Aorta (tissue), 5 donors: ENCODE measurements at regions not wholly inside any gene's neighbourhood (a gene's known extent, or its start where the extent isn't known, plus 50 kb on each side); places are given as distances from the start of the nearest gene placed in this dataset.
"Not testable (repeated sequence)": the region's sequence is repeated elsewhere in the genome, so short reads cannot be mapped to it uniquely, and the experiment has no call there.

Experiments used
- ATAC-seq: fragments of 200-7000 bp; cut with Tn5 transposase; one replicate; pipeline ENCODE4 v1.9.1; 2022; ENCODE audit warnings: moderate library complexity; ENCODE audit not compliant: low FRiP score
- DNase-seq, 2 donors: peaks; one replicate each; pipeline ENCODE4 v3.0.0-alpha.2; 2020
- H3K27ac ChIP-seq, 2 donors: one replicate each; pipeline ENCODE4 v1.5.1; 2013; ENCODE audit warnings: low read length in 2 of 2, mild to moderate bottlenecking in 2 of 2, moderate library complexity in 2 of 2, control low read depth in 1 of 2, inconsistent platforms in 1 of 2, low read depth in 1 of 2
- H3K27me3 ChIP-seq, 2 donors: one replicate each; pipeline ENCODE4 v1.6.1; 2013; ENCODE audit warnings: control low read depth in 1 of 2, low read length in 1 of 2, mild to moderate bottlenecking in 1 of 2, moderate library complexity in 1 of 2; ENCODE audit not compliant: insufficient read depth in 2 of 2, control insufficient read depth in 1 of 2
- H3K36me3 ChIP-seq, 2 donors: one replicate each; pipeline ENCODE4 v1.6.1; 2013; ENCODE audit warnings: control low read depth in 1 of 2, low read length in 1 of 2, mild to moderate bottlenecking in 1 of 2; ENCODE audit not compliant: insufficient read depth in 2 of 2, control insufficient read depth in 1 of 2
- H3K4me1 ChIP-seq, 2 donors: one replicate each; pipeline ENCODE4 v1.6.1; 2013; ENCODE audit warnings: low read length in 2 of 2, control low read depth in 1 of 2, mild to moderate bottlenecking in 1 of 2, moderate library complexity in 1 of 2; ENCODE audit not compliant: insufficient read depth in 2 of 2, control insufficient read depth in 1 of 2
- H3K4me3 ChIP-seq, 2 donors: one replicate each; pipeline ENCODE4 v1.5.1; 2013; ENCODE audit warnings: low read length in 2 of 2, control low read depth in 1 of 2, mild to moderate bottlenecking in 1 of 2
- H3K9me3 ChIP-seq: one replicate; pipeline ENCODE4 v1.6.1; 2013; ENCODE audit warnings: mild to moderate bottlenecking, low read length; ENCODE audit not compliant: control insufficient read depth
- WGBS, 2 donors: extraction: QIAGEN DNeasy Blood & Tissue Kit; methylation state at CpG; one replicate each; pipeline ENCODE4 v1.1.7; 2013; 5-methylcytosine and 5-hydroxymethylcytosine counted together
- intact Hi-C, 2 donors: fragments of 100-400 bp; cut with DNase I; formaldehyde crosslinking; loops; one replicate each; pipeline versions ENCODE4 v1.14.2 to v1.15.0; 2022
- donor health status: healthy with polysubstance abuse.
- donor health status: Bipolar disorder and iron deficiency.
- donor health status: DM: no; HTN: no; CAD: no.
- donor health status: DM: no; HTN: no; CAD: no.
- donor health status: DM: yes; HTN: yes; CAD: no.

DNA sequence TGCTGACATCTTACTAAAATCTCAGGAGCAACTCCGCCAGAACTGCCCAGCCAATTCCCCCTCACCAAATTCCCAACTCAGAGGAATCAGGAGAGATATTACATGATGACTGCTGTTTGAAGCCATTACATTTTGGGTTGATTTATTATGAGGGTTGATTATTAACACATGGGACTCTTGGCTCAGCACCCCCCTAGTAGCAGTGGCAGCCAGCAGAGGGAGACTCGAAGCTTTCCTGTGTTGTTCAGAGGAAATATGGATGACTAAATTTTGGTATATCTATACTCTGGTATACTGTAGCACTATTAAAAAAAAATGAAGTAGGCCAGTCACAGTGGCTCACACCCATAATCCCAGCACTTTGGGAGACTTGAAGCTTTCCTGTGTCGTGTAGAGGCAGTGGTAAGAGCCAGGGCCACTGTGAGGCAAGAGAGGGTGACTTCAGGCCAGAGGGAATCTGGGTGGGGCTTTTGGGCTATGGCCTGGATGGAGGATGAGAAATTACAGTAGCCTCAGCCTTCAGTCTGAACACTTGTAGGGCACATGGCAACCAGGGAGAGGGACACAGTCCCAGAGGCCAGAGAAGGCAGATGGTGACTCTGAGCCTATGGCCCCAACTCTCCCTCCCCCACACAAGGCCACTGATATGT is 111.4 kb downstream of the LHX2 start:
- H3K4me1 ChIP-seq, result no peaks in the 10 kb centered on the region
- DNase-seq (no peak), ATAC-seq (no peak)
- intact Hi-C loops, result loop anchor here in 1 of 2 donors (10.0 kb wide), 1 partner anchor 132 kb away; the partner anchor contains the start of gene NEK6
- H3K36me3 ChIP-seq, result no peaks in the 10 kb centered on the region
- no peak overlapping the region for H3K27ac ChIP-seq
- H3K4me3 ChIP-seq, result no peak overlapping the region
- WGBS, 2 donors, result 58 to 71% methylated on average over 3 of the region's 3 CpGs
- H3K27me3 ChIP-seq, result no peaks in the 10 kb centered on the region
- peaks cover 9% of the 10 kb centered on the region for H3K9me3 ChIP-seq

DNA sequence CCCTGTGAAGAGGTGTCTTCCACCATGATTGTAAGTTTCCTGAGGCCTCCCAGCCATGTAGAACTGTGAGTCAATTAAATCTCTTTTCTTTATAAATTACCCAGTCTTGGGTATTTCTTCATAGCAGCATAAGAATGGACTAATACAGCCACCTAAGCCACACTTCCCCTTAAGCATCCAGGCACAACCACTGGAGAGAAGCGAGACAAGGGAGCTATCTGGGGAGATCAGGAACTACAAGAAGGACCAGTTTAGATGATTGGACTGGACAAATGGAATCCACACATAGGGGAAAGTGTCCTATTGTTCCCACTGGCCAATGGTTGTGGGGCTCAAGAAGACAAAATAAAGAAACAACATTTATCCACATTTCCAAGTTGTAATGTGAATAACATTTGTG is 112.1 kb downstream of the LHX2 start:
- H3K4me3 ChIP-seq, H3K4me1 ChIP-seq, H3K27ac ChIP-seq, DNase-seq, ATAC-seq, H3K9me3 ChIP-seq, H3K27me3 ChIP-seq, H3K36me3 ChIP-seq: not testable (repeated sequence)
- intact Hi-C loops, result loop anchor here in 1 of 2 donors (10.0 kb wide), 1 partner anchor 131 kb away; the partner anchor contains the start of gene NEK6
- WGBS, 2 donors, result 79 to 90% methylated on average over 1 of the region's 1 CpG

DNA sequence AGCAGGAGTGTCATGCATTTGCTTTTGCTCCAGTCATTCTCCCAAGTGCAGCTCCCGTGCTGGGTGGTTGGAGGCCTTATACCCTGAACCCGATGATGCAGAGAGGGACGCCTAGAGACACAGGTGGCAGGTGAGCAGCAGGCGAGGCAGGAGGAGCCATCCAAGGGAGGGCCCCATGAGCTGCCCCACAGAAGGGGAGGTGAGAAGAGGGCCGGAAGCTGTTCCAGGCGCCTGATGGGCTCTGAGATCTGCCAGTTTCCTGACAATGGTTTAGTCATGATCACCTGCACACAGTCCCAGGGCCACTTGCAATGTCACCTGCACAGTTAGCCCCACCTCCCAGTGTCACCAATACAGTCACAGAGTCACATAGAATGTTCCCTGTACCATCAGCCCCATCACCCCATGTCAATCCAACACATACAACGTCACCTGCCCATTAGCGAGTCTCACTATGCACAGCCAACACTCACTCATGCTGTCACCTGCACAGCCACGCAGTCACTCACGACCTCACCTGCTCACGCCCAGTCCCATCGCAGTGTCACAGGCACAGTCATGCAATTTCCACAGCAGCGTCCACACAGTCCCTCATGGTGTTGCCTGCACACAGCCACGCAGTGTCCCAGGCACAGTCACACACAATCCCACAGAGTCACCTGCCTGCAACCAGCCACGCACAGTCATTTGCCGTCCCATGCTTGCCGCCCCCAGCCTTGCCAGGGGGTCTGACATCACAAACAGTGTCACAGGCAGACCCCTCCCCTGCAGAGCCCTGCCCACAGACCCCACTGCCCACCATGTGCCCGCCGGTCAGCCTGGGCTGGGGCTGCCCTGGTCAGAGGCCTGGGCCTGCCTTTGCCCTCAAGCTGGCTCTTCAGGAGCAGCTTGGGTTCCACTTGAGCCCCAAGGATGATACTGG is 113.4 kb downstream of the LHX2 start:
- no peaks in the 10 kb centered on the region for H3K4me1 ChIP-seq
- no peak overlapping the region for H3K27ac ChIP-seq
- no peaks in the 10 kb centered on the region for H3K36me3 ChIP-seq
- intact Hi-C loops, result loop anchor here in 1 of 2 donors (5.0 to 10.0 kb wide), 2 partner anchors 130 to 192 kb away; partner anchors contain the start of gene NEK6
- DNase-seq (no peak), ATAC-seq (no peak)
- no peaks in the 10 kb centered on the region for H3K27me3 ChIP-seq
- H3K4me3 ChIP-seq, result no peak overlapping the region
- peaks cover 9% of the 10 kb centered on the region for H3K9me3 ChIP-seq
- 76 to 79% methylated on average over 19 of the region's 19 CpGs for WGBS, 2 donors

DNA sequence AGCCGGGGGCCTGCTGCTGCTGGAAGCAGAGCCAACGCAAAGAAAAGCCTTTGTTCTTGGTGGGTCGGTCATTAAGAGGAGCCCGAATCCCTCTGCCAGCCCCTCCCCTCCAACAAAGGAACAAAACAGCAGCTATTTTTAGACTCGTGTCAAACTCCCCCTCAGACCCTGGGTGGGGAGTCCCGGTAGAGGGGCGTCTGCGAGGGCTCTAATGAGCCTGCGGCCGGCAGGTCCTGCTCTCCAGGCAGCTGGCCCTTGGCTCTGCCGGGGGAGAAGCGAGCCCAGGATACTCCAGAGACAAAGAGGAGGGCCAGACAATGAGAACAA is 114.0 kb downstream of the LHX2 start:
- Histone ChIP-seq H3K27ac (no peak overlapping the region), H3K4me3 (no peak overlapping the region), H3K4me1 (peaks cover 0 to 2% of the 10 kb centered on the region in 2 donors), H3K36me3 (no peaks in the 10 kb centered on the region), H3K9me3 (peaks cover 9% of the 10 kb centered on the region), H3K27me3 (no peaks in the 10 kb centered on the region)
- intact Hi-C loops, result loop anchor here in 1 of 2 donors (5.0 to 10.0 kb wide), 2 partner anchors 129 to 192 kb away; partner anchors contain the start of gene NEK6
- ATAC-seq, result no peak
- 20 to 31% methylated on average over 12 of the region's 12 CpGs for WGBS, 2 donors
- no peak for DNase-seq

DNA sequence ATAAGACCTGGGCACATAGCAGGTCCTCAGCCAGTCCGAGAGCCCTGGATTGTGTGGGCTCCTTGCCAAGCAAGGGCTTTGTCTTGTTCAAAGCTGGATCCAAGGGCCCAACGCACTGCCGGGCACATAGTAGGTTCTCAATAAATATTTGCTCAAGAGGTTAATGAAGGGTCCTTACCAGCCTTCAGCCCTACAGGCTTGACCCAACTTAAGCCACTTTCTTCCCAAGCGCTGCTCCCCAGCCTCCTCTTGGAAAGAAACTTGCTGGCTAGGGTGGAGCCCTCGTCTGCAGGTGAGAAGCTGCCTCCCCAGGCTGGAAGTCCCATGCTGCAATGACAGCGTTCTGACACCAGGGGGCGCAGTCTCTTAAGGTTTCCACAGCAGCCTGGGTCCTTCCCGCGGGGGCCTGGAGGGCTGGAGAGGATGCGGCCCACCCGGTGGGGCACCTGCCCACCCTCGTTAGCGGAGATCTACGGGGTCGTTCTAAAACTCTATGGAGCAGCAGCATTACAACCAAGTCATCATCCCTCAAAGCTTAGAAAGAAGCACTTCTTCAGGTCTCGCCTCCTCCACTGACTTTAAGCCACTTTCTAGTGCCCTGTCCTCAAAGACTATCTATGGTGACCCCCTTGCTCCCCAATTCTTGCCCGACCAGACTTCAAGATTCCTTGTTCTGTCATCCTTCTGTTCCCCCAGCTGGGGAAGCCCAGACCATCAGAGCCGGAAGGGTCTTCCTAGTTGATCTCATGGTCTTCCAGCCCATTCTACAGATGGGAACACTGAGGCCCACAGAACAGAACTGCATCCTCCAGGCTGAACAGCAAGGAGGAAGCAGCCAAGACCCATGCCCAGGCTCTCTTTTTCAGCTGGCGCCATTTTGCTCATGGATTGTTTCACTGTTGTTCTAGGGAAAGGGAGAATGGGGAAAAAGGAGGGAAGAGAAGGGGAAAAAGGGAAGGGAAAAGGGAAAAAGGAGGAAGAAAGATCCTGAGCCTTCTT is 115.4 kb downstream of the LHX2 start:
- intact Hi-C loops, result loop anchor here (2.0 to 10.0 kb wide), 3 partner anchors 128 to 194 kb away; partner anchors contain the start of gene NEK6 (in 1 of the 2)

DNA sequence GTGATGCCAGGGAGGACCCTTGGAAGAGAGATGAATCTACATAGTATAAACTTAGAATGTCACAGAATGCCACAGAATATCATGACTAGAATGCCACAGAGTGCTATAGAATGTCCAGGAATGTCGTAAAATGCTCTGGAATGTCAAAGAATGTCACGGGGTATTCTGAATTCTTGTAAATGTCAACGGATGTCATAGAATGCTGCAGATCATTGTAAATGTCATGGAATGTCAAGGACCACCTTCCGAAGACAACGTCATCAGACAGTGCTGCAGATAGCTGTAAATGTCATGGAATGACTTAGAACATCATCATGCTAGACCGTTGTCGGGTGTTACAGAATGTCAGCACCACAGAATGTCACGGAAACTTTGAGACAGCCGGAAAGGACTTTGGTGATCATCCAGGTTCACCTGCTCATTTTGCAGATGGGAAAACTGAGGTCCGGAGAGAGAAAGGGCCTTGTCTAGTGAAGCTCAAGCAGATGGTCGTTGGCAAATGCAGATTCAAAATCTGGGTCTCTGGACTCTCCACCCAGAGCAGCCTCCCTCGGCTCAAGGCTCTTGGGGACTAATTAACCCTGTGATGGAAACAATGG is 117.1 kb downstream of the LHX2 start:
- no peaks in the 10 kb centered on the region for H3K27me3 ChIP-seq
- peaks cover 0 to 4% of the 10 kb centered on the region in 2 donors for H3K4me1 ChIP-seq
- intact Hi-C loops, result loop anchor here in 1 of 2 donors (5.0 to 10.0 kb wide), 2 partner anchors 126 to 189 kb away; partner anchors contain the start of gene NEK6
- no peak overlapping the region for H3K27ac ChIP-seq
- DNase-seq, result no peak
- WGBS, 2 donors, result 72 to 77% methylated on average over 12 of the region's 12 CpGs
- no peak for ATAC-seq
- H3K4me3 ChIP-seq, result no peak overlapping the region
- H3K36me3 ChIP-seq, result no peaks in the 10 kb centered on the region
- H3K9me3 ChIP-seq, result no peaks in the 10 kb centered on the region

More for the DNA sequence above, 115.4 kb downstream of the LHX2 start:
- H3K9me3 ChIP-seq, result peaks cover 5% of the 10 kb centered on the region
- H3K27me3 ChIP-seq, result no peaks in the 10 kb centered on the region
- H3K36me3 ChIP-seq, result no peaks in the 10 kb centered on the region
- ATAC-seq (peak; percentile 70), DNase-seq (peak; percentile 77 to 91)
- WGBS, 2 donors, result 31 to 32% methylated on average over 19 of the region's 19 CpGs
- peaks cover 0 to 4% of the 10 kb centered on the region in 2 donors for H3K4me1 ChIP-seq
- no peak overlapping the region for H3K4me3 ChIP-seq
- H3K27ac ChIP-seq, result no peak overlapping the region

DNA sequence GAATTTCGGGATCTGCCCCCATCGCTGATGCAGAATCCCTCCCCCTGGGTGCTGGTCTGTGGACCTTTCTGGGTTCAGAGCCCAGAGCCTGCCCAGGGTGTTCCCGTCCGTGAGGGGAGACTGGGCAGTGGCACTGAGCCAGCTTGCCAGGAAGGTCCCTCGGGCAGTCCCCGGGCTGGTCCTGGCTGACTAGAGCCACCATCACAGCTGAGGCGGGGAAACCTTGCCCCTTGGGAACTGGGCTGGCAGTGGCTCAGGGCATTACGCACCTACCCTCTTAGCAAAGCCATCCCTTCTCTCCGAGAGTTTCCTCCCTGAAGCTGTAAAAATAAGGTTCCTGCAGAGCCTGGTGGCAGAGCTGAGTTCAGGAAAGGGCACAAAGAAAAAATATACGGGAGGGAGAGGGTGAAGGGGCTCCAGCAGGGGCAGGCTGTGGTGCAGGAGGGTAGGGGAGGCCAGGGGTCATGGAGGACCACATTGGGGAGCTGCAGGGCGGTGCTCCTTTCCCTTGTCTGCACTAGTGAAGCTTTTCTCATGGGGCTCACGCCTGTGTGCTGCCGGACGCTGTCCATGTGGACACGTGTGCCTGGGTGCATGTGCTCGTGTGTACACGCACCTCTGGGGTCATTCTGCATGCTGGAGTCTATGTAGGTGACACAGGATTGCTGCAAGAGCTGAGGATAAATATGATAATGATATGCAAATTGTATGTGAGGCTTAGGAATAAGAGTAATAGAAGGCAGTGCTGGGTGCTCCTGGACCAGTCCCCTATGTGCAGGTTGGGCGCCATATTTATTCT is 118.9 kb downstream of the LHX2 start:
- H3K27me3 ChIP-seq, result no peaks in the 10 kb centered on the region
- H3K36me3 ChIP-seq, result no peaks in the 10 kb centered on the region
- intact Hi-C loops, result loop anchor here in 1 of 2 donors (10.0 kb wide), 1 partner anchor 94 kb away; no protein-coding TSS in a partner anchor
- H3K27ac ChIP-seq, result no peak overlapping the region
- H3K9me3 ChIP-seq, result no peaks in the 10 kb centered on the region
- 28 to 35% methylated on average over 18 of the region's 18 CpGs for WGBS, 2 donors
- DNase-seq, result peak; percentile 75 to 87
- peaks cover 0 to 4% of the 10 kb centered on the region in 2 donors for H3K4me1 ChIP-seq
- peak; percentile 16 for ATAC-seq
- no peak overlapping the region for H3K4me3 ChIP-seq
